Right lobe of liver (tissue), 6 donors: ENCODE measurements at regions not wholly inside any gene's neighbourhood (a gene's known extent, or its start where the extent isn't known, plus 50 kb on each side); places are given as distances from the start of the nearest gene placed in this dataset.
"Not testable (repeated sequence)": the region's sequence is repeated elsewhere in the genome, so short reads cannot be mapped to it uniquely, and the experiment has no call there.

ENCODE experiments used
- ATAC-seq, 4 donors: fragments of 200-7000 bp; cut with Tn5 transposase; one replicate each; pipeline ENCODE4 v1.9.1; 2020; ENCODE audit warnings: mild to moderate bottlenecking in 4 of 4, moderate library complexity in 4 of 4
- DNase-seq, 3 donors: peaks; one replicate each; pipeline ENCODE4 v3.0.0-alpha.2; 2020
- H3K27ac ChIP-seq, 3 donors: fragments of 200-600 bp; one replicate each; pipeline ENCODE4 v1.8.0; 2022
- H3K27me3 ChIP-seq, 2 donors: fragments of 200-600 bp; one replicate each; pipeline ENCODE4 v1.8.0; 2022
- H3K36me3 ChIP-seq, 4 donors: fragments of 200-600 bp; sonication (generic) in 1 of 4; one replicate each; pipeline versions ENCODE4 v1.5.1 to v1.8.0; 2017 to 2022; ENCODE audit warnings: control low read depth in 1 of 4
- H3K4me1 ChIP-seq, 4 donors: fragments of 200-600 bp; sonication (generic) in 1 of 4; one replicate each; pipeline versions ENCODE4 v1.5.1 to v1.8.0; 2017 to 2022; ENCODE audit warnings: control low read depth in 1 of 4
- H3K4me3 ChIP-seq, 3 donors: fragments of 200-600 bp; one replicate each; pipeline ENCODE4 v1.8.0; 2022
- H3K9me3 ChIP-seq, 4 donors: fragments of 200-600 bp; sonication (generic) in 1 of 4; one replicate each; pipeline versions ENCODE4 v1.5.1 to v1.8.0; 2017 to 2022; ENCODE audit warnings: control low read depth in 1 of 4
- POLR2A ChIP-seq: fragments of 450-650 bp; IDR thresholded peaks from one replicate; pipeline ENCODE4 v1.6.1; 2017; ENCODE audit warnings: antibody characterized with exemption, mild to moderate bottlenecking
- WGBS: methylation state at CpG from one replicate; pipeline ENCODE4 v1.1.6; 2018; ENCODE audit warnings: low coverage, low lambda C conversion rate; ENCODE audit not compliant: insufficient coverage; ENCODE audit errors: missing lambda C conversion rate; 5-methylcytosine and 5-hydroxymethylcytosine counted together
- intact Hi-C, 2 donors: fragments of 100-400 bp; cut with DNase I; formaldehyde crosslinking; loops; one replicate each; pipeline versions ENCODE4 v1.11.2 to v1.14.1; 2022
- TF ChIP-seq, protein P1 (sequence below), 4 donors: fragments of 200-600 bp in 3 of 4; fragments of 450-650 bp in 1 of 4; IDR thresholded peaks; one replicate each; pipeline versions ENCODE4 v1.5.1 to v1.8.0; 2016 to 2022; ENCODE audit warnings: antibody characterized with exemption in 4 of 4, mild to moderate bottlenecking in 2 of 4
- donor health status: DM: no; HTN: yes; CAD: no.
- donor health status: DM: no; HTN: no; CAD: no.
- donor health status: DM: no; HTN: no; CAD: no.
- donor health status: DM: no; HTN: yes; CAD: no.
- donor health status: DM: no; HTN: yes; CAD: no.

- 87% methylated on average over 2 of the region's 2 CpGs for WGBS
- peaks cover 0 to 18% (median 5%) of the 10 kb centered on the region in 4 donors for H3K4me1 ChIP-seq
- H3K36me3 ChIP-seq = no peaks in the 10 kb centered on the region
- ATAC-seq (no peak), DNase-seq (no peak)
- intact Hi-C loops = no loop called here
- H3K27ac ChIP-seq = no peak overlapping the region
- no peak overlapping the region for H3K4me3 ChIP-seq
- no peaks in the 10 kb centered on the region for H3K9me3 ChIP-seq
- no peak for TF ChIP-seq POLR2A
- TF ChIP-seq, protein P1, sequence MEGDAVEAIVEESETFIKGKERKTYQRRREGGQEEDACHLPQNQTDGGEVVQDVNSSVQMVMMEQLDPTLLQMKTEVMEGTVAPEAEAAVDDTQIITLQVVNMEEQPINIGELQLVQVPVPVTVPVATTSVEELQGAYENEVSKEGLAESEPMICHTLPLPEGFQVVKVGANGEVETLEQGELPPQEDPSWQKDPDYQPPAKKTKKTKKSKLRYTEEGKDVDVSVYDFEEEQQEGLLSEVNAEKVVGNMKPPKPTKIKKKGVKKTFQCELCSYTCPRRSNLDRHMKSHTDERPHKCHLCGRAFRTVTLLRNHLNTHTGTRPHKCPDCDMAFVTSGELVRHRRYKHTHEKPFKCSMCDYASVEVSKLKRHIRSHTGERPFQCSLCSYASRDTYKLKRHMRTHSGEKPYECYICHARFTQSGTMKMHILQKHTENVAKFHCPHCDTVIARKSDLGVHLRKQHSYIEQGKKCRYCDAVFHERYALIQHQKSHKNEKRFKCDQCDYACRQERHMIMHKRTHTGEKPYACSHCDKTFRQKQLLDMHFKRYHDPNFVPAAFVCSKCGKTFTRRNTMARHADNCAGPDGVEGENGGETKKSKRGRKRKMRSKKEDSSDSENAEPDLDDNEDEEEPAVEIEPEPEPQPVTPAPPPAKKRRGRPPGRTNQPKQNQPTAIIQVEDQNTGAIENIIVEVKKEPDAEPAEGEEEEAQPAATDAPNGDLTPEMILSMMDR (IDR thresholded peaks at IDR 0.05) = no peak
- no peaks in the 10 kb centered on the region for H3K27me3 ChIP-seq
These were observed 137.8 kb downstream of the TRIM43 start for GRCh38 chr2:95729597-95729955.

GRCh38 chr2:95730813-95731212 is 139.0 kb downstream of the TRIM43 start:
- TF ChIP-seq, protein P1 (IDR thresholded peaks at IDR 0.05) = no peak
- no peak for TF ChIP-seq POLR2A
- no peaks in the 10 kb centered on the region for H3K9me3 ChIP-seq
- intact Hi-C loops = no loop called here

DNA sequence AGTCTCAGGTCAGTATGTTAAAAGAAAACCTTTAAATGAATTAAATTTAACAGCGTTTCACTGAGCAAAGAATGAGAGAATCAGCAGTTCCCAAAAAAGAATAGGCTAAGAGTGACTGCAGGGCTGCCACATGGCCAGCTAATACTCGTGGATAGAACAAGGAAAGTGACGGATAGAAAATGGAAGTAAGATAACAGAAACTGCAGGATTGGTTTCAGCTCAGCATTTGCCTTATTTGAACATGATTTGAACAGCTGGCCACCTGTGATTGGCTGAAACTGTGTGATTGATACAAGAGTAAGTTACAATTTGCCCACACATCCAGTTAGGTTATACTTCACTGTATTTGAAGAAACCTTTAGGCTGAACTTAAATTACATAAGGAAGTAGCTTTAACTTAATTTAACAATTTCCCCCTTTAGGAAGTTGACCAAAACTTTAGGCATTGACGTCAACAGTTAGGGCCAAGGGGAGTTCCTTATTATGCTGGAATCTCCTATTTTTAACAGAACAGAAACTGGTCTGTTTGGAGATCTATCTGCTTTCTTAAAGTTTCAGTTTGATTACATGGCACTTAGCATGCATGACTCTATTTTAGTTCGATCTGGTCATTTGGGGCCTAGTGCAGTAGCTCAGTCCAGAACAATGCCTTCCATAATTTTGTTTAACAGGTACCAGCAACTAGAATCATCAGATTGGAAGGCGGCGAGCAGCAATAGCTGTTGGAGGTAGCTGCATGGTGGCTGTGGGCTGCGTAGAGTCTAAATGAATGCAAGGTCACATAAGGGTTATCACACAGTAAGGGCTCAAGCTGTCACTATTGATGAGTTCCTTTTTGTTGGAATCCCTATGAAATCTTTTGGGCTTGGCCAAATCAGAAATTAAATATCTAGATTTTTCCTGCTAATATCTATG is 143.4 kb downstream of the TRIM43 start:
- Histone ChIP-seq H3K36me3 (no peaks in the 10 kb centered on the region), H3K27ac (no peak overlapping the region), H3K4me3 (no peak overlapping the region), H3K9me3 (no peaks in the 10 kb centered on the region), H3K4me1 (no peaks in the 10 kb centered on the region), H3K27me3 (no peaks in the 10 kb centered on the region)
- ATAC-seq = peak in 3 of 4 donors; percentile 33 to 61 (median 60)
- intact Hi-C loops = no loop called here
- 73% methylated on average over 8 of the region's 8 CpGs for WGBS
- TF ChIP-seq, protein P1 (IDR thresholded peaks at IDR 0.05) = no peak
- TF ChIP-seq POLR2A = no peak
- DNase-seq = no peak

More at GRCh38 chr2:95730813-95731212, 139.0 kb downstream of the TRIM43 start:
- ATAC-seq (no peak), DNase-seq (no peak)
- H3K36me3 ChIP-seq = no peaks in the 10 kb centered on the region
- no peak overlapping the region for H3K4me3 ChIP-seq
- no peak overlapping the region for H3K27ac ChIP-seq
- peaks cover 0 to 18% (median 5%) of the 10 kb centered on the region in 4 donors for H3K4me1 ChIP-seq
- H3K27me3 ChIP-seq = no peaks in the 10 kb centered on the region
- WGBS = 73% methylated on average over 7 of the region's 9 CpGs

DNA sequence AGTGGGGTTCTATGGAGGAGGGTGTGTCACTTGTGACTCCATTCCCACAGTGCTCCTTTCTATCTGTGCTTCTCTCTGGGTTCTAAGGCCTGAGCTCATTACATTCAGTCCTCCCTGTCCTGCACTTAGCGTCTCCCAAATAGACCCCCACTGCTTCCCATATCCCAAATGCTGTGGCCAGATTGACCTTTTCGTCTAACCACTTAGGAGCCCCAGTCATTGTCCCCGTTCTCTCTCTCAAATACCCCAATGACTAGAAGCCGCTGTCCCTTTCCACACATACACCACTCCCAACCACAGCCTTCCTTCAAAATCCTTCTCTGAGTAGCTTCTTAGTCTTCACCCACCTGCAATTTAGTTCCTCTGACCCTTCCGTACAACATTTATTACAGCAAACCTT is 146.5 kb downstream of the TRIM43 start:
- intact Hi-C loops = no loop called here
- no peak overlapping the region for H3K4me3 ChIP-seq
- DNase-seq = no peak
- H3K4me1 ChIP-seq = no peaks in the 10 kb centered on the region
- H3K9me3 ChIP-seq = no peaks in the 10 kb centered on the region
- H3K36me3 ChIP-seq = no peaks in the 10 kb centered on the region
- TF ChIP-seq, protein P1 (IDR thresholded peaks at IDR 0.05) = no peak
- TF ChIP-seq POLR2A = no peak
- 88% methylated on average over 5 of the region's 5 CpGs for WGBS
- H3K27me3 ChIP-seq = no peaks in the 10 kb centered on the region
- H3K27ac ChIP-seq = no peak overlapping the region
- ATAC-seq = no peak

GRCh38 chr2:95752126-95752525 is 160.3 kb downstream of the TRIM43 start:
- H3K4me1 ChIP-seq, H3K4me3 ChIP-seq, ATAC-seq, H3K27ac ChIP-seq, H3K27me3 ChIP-seq, H3K9me3 ChIP-seq, intact Hi-C loops, H3K36me3 ChIP-seq, DNase-seq: not testable (repeated sequence)
- WGBS = 83% methylated on average over 3 of the region's 9 CpGs

DNA sequence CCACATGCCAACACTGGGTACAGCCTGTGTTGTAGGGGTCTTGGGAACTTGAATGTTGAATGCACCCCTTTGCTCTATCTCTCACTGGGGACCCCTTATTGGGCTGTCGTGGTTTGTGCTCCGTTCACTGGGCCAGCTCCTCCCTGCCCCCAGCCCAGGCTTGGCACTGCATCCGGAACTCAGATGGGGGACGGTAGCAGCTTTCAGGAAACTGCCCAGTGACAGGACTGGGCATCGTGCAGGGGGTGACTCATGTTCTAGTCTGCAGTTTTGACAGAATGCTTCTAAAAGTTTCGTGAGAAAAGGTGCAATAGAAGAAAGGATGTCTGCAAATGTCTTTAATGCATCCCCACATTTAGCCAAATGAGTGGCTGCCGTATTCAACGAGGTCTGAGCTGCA is 162.0 kb downstream of the TRIM43 start:
- intact Hi-C loops, ATAC-seq, H3K36me3 ChIP-seq, H3K4me1 ChIP-seq, H3K9me3 ChIP-seq, DNase-seq, H3K4me3 ChIP-seq, H3K27ac ChIP-seq, H3K27me3 ChIP-seq: not testable (repeated sequence)
- 82% methylated on average over 3 of the region's 8 CpGs for WGBS

DNA sequence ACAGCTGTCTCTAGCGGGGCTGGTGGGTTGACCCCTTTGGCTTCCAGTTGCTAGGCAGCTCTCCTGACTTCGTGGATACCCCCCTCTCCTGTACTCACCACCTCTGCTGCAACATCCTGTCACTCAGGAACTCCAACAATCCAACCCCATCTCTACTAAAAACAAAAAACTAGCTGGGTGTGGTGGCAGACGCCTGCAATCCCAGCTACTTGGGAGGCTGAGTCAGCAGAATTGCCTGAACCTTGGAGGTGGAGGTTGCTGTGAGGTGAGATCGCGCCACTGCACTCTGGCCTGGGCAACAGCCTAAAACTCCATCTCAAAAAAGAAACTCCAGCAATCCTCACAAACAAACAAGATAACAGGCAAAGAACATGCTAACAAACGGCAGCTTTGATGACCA is 162.4 kb downstream of the TRIM43 start:
- H3K4me3 ChIP-seq, H3K9me3 ChIP-seq, H3K27ac ChIP-seq, H3K36me3 ChIP-seq, H3K27me3 ChIP-seq, H3K4me1 ChIP-seq, DNase-seq, ATAC-seq, intact Hi-C loops: not testable (repeated sequence)
- 51% methylated on average over 4 of the region's 6 CpGs for WGBS
